Amygdala (tissue), 56 donors: ENCODE measurements at regions not wholly inside any gene's neighbourhood (a gene's known extent, or its start where the extent isn't known, plus 50 kb on each side); places are given as distances from the start of the nearest gene placed in this dataset.

Experiments used
- DNase-seq, 56 donors: peaks; one replicate each; lab custom pipeline; 2025; lab: John Stamatoyannopoulos, UW

DNA sequence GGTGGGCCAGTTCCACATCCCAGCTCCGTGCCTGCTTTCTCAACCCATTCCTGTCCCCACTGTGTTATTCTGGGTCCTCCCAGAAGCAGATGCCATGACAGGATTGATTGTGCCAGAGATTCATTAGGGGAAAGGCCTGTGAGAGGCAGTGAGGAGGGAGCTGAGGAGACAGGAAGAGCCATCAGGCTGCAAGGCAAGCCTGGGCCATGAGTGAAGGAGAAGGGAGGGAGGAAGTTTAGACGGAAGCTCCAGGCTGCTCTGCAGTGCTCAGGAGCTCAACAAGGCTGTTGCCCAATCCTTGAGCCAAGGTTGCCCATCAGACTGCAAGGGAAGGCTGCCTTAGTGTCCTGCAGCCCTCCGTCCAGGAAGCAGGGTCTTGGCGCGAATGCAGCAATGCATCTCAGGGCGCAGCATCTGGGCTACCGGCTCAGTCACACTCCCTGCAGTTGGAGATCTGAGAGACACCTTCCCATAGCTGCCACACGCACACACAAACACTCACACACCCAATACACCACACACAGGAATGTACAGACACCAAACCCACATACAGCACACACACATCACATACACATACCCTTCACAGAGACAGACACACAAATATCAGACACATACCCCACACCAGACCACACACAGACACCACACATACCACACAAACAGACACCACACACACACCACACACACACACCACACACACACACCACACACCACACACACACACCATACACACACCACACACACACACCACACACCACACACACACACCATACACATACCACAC, 139.5 kb upstream of the NDUFV2 start:
- no peak for DNase-seq

DNA sequence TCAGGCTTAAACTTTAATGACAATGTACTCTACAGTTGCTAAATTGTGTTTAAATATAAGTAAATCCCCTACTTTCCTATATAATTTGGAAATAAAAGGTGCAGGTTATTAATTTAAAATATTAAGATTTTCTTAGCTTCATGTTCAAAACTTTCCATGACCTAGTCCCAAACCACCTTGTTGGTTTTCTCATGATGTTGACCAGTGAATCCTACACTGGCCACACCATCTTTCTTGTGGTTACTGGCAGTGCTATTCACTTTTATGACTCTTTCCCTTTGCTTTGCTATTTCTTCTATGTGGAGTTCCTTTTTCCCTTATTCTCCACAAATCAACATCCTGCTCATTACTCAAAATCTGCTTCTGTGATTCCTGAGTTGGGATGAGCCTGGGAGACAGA, 138.6 kb upstream of the NDUFV2 start:
- DNase-seq = no peak

DNA sequence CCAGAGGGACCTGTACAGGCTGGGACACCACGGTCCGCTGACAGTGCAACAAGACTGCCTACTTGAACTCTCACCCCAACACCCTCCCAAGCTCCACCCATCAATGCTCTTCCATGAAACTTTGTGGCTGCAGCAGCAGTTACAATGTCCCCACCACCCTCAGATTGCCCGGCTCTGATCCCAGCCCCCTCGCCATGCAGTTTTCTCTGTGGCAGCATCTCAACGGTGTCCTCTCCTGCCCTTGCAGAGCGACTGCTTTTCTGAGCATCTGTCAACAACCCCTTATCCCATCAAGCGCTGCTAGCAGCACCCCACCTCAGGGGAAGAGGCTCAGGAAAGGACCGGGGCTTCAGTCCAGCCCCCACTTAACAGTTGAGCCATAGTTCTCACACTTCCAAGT, 137.1 kb upstream of the NDUFV2 start:
- DNase-seq = no peak

DNA sequence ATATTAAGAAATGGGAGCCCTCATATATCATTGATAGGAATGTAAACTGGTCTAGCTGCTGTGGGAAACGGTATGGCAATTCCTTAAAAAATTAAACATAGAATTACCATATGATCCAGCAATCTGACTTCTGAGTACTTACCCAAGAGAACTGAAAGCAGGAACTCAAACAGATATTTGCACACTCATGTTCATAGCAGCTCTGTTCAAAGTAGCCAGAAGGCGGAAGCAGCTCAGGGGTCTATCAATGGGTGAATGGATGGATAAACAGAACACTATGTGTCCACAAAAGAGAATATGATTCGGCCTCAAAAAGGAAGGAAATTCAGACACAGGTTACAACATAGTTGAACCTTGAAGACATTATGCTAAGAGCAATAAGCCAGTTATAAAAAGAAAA, 135.7 kb upstream of the NDUFV2 start:
- no peak for DNase-seq

DNA sequence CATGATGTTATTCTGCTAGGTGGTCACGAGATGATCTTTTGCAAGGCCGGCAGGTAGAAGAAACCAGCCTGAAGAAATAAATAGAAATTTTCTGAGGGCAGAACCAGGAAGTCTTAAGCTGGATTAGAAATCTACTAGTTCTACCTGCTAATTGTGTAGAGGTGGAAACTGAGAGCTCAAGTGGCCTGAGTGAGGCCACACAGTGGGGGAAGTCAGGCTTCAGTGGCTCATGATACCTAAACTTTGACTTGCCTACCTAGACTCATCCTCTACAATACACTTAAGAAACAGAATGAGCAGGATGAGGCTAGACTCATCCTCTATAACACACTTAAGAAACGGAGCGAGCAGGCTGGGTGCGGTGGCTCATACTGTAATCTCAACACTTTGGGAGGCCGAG, 134.9 kb upstream of the NDUFV2 start:
- no peak for DNase-seq

DNA sequence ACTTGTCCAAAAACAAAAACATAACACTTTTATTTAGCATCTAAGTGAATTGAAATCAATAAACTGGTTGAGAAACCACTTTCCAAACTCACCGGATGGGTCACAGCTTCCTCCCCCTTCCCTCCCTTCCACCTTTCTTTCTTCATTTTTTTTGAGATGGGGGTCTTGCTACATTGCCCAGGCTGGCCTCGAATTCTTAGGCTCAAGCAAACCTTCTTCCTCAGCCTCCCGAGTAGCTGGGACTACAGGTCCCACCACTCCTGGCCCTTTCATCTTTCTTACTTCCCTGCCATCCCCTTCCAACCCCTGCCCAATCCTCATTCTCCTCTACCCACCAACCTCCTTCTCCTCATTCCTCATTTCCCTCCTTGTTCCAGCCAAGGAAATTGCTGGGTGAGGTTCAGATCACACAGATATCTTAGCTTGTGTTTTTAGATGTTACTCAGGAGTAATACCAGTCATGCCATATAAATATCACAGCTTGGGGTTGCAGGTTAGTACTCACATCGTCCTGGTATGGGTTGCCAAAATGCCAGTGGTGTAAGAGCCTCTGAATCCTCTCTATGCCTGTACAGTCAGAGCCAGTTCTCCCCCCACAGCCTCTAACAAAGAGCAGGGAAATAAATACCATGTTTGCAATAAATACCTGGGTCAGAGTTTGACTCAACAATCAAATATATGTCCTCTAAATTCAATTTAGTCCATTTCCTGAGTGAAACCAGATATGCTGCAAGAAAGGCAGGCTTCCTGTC, 132.7 kb upstream of the NDUFV2 start:
- no peak for DNase-seq

DNA sequence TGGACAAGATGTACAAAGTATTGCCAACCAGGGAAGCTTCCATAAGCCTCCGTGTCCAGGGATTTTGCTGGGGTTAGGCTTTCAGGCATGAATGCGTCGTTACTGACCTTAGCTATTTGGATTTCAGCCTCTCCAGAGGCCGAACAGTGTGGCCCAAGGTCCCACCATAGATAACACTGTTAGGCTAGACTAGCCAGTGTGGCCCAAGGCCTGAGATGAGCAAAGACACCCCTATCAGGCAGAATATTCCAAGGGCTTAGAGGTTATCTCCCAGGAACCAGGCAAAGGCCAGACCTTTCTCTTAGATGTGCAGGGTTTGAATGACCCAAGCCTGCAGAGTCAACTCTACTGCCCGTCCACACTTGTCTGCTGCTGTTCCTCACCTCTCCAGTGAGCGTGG, 131.7 kb upstream of the NDUFV2 start:
- DNase-seq = no peak

DNA sequence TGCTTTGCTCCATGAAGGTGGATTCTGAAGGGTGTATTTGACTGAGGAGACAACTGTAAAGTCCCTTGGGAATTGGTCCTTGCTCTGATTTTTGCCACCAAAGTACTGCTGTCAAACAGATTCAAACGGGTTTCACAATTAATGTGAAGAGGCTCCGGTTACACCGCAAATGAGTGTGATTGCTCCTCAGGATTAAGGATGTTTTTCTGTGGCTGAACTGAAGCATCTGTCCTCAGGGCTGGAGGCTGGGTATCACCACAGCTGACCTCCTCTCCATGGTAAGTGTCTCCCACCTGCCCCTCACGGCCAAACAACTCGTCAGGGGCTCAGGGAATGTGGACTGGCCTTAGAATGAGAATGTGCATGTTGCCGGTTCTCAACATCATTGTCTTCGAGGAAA, 130.4 kb upstream of the NDUFV2 start:
- DNase-seq = no peak

DNA sequence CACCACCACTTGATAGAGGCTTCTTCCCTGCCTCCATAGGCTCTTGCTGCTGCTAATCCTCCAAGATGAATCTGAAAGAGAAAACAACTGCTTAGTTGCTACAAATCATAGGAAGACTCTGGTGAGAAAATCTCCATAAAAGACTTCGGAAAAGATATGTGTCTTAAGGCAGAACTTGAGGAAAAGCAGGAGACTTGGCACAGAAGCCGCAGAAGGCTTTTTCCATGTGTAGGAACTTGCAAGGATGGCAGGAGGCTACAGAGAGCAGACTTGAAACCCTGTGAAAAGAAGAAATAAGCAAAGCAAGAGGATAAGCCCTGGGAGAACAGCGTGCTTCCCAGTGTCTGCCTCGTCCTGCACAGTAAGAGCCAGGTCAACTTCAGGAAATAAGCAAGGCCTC, 128.2 kb upstream of the NDUFV2 start:
- no peak for DNase-seq

DNA sequence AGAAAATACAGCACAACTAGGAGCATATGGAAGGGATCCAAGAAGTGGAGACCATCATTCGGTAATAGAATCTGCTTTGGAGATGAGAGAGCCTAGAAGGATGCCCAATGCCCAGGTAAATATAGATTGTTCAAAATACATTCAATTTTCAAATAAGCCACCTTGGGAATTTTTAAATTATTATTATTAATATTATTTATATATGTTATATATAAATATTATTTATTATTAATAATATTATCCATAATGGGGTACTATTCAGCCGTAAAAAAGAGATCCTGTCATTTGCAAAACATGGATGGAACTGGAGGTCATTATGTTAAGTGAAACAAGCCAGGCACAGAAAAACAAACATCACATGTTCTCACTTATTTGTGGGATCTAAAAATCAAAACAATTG, 127.8 kb upstream of the NDUFV2 start:
- DNase-seq = no peak

DNA sequence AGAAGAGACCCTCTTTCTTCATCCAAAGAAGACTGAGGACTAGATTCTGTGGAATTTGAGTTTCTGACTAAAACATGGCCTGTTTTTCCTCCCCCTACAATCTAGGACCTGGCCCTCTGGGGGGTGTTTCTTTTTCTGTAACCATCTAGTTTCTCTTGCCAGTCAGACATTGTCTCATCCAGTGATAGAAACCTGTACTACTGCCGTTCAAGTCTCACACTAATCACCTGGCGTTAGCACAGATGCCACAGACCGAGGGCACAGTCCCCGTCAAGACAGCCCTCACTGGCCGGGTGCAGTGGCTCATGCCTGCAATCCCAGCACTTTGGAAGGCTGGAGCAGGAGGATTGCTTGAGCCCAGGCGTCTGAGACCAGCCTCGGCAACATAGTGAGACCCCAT, 126.9 kb upstream of the NDUFV2 start:
- DNase-seq = no peak

DNA sequence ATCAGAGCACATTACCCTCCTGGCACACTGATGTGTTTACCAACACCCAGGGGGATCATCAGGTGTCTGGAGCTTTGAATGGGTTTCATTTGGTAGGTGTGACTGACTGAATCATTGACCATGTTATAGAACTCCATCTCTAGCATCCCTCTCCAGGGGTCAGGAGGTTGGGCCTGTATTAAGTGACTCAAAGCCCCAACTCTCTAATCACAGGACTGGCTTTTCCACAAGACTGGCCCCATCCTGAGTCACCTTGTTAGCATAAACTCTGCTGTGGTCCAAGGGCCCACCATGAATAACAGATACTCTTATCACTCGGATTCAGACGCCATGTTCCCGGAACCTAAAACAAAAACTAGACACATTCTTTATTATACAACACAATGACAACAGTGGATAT, 125.9 kb upstream of the NDUFV2 start:
- no peak for DNase-seq

DNA sequence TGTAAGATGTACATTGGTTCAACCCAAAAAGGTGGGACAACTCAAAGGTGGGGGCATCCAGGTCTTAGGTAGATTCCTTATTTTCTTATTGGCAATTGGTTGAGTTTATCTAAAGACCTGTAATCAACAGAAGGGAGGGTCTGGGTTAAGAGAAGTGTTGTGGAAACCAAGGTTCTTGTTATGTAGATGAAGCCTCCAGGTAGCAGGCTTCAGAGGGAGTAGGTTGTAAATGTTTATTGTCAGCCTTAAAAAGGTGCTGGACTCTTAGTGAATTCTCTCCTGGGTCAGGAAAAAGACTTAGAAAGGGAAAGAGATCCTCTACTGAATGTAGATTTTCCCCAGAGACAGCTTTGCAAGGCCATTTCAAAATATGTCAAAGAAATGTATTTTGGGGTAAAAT, 125.3 kb upstream of the NDUFV2 start:
- DNase-seq = no peak

DNA sequence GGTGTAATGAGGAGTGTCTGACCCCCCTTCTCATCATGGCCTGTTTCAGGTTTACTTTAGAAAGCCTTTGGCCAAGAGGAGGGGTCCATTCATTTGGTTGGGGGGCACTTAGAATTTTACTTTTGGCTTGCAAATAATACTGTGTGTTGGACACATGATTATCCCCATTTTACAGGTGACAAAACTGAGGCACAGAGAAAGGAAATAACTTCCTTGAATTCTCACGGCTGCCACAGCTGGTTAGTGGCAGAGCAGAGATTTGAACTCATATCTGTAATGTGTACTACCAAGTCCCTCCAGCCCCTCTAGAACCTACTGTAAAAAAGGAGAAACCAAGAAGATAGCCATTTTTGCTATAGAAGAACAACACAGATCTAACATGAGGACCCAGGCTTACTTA, 124.8 kb upstream of the NDUFV2 start:
- DNase-seq = no peak

DNA sequence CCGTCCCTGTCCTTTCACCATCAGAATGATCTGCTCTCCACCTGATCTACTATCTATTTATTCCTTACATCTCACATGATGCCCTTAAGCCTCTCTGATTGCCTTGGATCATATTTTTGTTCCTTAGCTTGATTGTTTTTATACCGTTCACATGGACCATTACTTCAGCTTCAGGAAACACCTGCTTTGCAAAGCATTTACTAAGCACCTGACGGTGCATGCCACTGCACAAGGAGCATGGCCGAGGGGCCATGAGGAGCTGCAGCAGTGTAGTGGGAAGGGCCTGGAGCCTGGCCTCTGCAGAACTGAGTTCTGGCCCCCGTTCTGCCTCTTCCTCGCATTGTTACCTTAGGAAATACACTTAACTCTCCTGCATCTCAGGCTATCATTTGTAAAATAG, 124.1 kb upstream of the NDUFV2 start:
- no peak for DNase-seq

DNA sequence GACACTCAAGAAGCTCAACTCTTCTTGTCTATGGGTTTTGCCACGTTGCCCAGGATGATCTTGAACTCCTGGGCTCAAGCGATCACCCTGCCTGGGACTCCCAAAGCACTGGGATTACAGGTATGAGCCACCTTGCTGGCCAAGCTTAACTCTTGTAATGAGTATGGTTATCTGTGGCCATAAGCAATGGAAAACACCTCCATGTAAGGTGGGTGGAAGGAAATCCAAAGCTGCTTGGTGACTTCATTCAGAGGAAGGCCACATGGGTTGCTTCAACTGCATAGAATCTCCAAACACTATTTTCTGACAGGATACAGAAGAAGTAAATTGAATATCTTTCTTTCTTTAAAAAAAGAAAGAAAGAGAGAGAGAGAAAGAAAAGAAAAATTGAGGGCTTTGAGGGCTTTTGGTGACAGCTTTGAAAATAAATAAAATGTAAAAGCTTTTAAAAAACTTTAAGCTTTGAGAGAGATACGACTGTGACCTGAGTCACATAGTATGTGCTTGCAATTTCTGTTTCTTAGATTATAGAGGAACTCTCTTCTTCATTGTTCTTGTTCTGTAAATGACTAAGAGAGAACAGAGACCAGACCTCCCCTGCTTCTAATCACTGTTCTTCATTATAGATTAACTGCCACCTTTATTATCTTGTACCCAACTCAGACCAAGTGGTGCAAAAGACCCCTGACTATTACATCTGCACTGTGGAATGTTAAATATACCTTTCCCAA, 123.1 kb upstream of the NDUFV2 start:
- DNase-seq = no peak

DNA sequence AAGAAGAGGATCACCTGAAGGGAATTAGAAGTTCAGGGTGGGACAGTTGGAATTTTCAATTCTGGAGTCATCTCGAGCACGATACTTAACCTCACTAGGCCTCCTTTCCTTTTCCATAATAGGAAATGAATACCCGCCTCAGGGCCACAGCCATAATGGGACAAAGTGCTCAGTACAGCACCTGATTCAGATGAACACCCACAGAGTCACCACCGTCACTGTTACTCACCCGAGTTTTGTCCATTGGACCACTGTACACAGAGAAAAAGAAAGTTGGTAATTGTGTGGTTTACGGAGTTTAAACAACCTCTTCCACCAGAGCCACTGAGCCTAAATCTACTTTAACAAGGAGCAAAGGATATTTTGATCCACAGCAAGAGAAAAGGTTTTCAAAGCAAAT, 122.0 kb upstream of the NDUFV2 start:
- DNase-seq = no peak

DNA sequence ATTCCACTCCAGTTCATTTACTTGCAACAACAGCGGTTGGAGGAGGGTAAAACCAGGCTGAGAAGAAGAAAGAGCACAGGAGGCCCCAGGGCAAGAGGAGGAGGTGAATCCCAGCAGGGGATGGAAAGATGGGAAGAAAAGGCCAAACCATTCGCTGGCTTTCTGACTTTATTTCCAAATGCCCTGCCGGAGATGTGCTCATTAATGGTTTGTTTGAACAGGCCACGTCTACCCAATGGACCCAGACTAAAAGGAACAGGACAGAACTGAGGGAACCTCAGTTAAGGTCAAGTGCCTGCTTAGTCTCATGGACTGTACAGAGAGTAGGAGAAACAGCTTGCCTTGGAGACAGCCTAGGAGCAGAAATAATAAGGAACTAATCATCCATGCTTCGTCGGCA, 121.6 kb upstream of the NDUFV2 start:
- no peak for DNase-seq

DNA sequence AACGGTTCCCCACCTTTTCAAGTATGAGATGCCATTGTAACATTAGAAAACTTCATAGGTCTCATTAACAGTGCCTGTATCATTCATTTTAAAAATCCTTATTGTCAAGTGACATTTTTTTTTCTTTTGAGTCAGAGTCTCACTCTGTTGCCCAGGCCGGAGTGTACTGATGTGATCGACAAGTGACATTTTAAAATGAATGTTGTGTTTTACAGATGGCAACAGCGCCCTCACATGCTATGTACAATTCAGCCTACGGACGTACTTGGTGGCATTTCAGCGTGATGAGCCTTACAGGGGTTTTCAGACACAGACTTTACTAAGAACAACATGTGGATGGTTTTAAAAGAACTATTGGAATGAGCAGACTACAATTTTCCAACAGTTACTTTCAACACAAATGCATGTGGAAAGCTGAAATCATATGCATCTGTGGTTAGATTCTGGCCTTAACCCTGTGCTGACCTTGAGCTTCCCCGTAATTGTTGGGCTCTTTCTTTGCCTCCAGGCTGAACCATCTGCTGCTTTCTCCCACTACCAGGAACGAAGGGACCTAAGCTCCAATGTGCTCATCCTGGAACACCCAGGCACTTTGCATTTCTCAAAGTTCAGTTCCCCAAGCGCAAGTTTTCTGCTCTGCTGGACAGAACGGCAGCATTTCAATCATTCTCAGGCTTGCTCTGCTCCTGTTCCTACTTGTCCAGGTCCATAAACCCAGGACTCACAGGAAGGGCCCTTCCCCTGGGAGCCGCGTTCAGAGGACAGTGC, 119.9 kb upstream of the NDUFV2 start:
- peak in 3 of 56 donors; percentile 9 to 28 (median 22) for DNase-seq

DNA sequence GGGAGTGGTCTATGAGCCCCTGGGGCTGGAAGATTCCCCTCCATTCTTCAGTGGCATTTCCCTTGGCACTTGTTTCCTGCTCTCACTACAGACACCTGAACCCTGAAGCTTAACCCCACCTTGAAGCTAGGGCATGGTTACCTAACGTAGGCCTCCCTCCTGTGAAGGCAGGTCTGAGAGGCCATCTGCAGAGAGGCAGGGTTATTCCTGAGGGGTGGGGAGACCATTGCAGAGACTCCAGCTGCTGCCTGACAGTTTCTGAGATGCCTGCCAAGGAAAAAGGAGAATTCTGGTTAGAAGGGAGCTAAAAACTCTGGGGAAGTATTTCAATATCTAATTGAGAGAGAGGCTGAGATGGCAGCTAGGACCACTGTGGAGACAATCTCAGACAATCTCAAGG, 119.3 kb upstream of the NDUFV2 start:
- no peak for DNase-seq
